ENCODE measurements at regions not wholly inside any gene's neighbourhood (a gene's known extent, or its start where the extent isn't known, plus 50 kb on each side); places are given as distances from the start of the nearest gene placed in this dataset.

- H3K4me3 ChIP-seq (ENCODE audit: low read depth, low read length), result no peak overlapping the region
- peak; percentile 66 for DNase-seq (ENCODE audit: low read depth)
- TF ChIP-seq POLR2A (IDR thresholded peaks at IDR 0.05; ENCODE audit: extremely low read depth, insufficient read length) (no peak), MYC (IDR thresholded peaks at IDR 0.05; ENCODE audit: low read depth, low read length) (no peak)
- TF ChIP-seq, protein P1, sequence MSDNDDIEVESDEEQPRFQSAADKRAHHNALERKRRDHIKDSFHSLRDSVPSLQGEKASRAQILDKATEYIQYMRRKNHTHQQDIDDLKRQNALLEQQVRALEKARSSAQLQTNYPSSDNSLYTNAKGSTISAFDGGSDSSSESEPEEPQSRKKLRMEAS (IDR thresholded peaks at IDR 0.05; ENCODE audit: low read depth, low read length), result no peak
- TF ChIP-seq, protein P2, sequence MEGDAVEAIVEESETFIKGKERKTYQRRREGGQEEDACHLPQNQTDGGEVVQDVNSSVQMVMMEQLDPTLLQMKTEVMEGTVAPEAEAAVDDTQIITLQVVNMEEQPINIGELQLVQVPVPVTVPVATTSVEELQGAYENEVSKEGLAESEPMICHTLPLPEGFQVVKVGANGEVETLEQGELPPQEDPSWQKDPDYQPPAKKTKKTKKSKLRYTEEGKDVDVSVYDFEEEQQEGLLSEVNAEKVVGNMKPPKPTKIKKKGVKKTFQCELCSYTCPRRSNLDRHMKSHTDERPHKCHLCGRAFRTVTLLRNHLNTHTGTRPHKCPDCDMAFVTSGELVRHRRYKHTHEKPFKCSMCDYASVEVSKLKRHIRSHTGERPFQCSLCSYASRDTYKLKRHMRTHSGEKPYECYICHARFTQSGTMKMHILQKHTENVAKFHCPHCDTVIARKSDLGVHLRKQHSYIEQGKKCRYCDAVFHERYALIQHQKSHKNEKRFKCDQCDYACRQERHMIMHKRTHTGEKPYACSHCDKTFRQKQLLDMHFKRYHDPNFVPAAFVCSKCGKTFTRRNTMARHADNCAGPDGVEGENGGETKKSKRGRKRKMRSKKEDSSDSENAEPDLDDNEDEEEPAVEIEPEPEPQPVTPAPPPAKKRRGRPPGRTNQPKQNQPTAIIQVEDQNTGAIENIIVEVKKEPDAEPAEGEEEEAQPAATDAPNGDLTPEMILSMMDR (IDR thresholded peaks at IDR 0.05; ENCODE audit: low read depth, low read length), result no peak
Measured at GRCh38 chr3:178001670-178002101, 534.5 kb upstream of the KCNMB2 start.

GRCh38 chr3:178002113-178002512 lies 534.1 kb upstream of the KCNMB2 start:
- no peak for DNase-seq (ENCODE audit: low read depth)
- TF ChIP-seq MYC (IDR thresholded peaks at IDR 0.05; ENCODE audit: low read depth, low read length), result no peak
- TF ChIP-seq, protein P2 (IDR thresholded peaks at IDR 0.05; ENCODE audit: low read depth, low read length), result no peak
- TF ChIP-seq POLR2A (IDR thresholded peaks at IDR 0.05; ENCODE audit: extremely low read depth, insufficient read length), result no peak
- TF ChIP-seq, protein P1 (IDR thresholded peaks at IDR 0.05; ENCODE audit: low read depth, low read length), result no peak
- no peak overlapping the region for H3K4me3 ChIP-seq (ENCODE audit: low read depth, low read length)

DNA sequence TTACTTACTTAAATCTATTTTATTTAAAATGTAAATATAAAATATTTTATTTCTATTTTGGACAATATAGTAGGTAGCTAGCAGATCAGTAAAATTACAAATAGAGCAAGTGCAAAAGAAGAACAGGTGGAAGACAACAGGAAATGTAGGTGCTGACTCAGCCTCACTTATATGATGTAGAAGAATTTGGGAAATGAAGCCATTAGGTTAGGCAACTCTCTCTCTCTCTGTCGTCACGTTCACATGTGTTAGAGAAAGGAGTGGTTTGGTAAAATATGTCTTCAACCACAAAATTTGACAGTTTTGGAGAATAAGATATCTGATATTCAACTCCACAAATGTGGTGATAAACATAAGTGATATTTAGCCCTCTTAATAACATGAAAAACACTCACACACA lies 532.5 kb upstream of the KCNMB2 start:
- TF ChIP-seq, protein P1 (IDR thresholded peaks at IDR 0.05; ENCODE audit: low read depth, low read length), result no peak
- TF ChIP-seq MYC (IDR thresholded peaks at IDR 0.05; ENCODE audit: low read depth, low read length), result no peak
- TF ChIP-seq, protein P2 (IDR thresholded peaks at IDR 0.05; ENCODE audit: low read depth, low read length), result no peak
- peak; percentile 34 for DNase-seq (ENCODE audit: low read depth)

DNA sequence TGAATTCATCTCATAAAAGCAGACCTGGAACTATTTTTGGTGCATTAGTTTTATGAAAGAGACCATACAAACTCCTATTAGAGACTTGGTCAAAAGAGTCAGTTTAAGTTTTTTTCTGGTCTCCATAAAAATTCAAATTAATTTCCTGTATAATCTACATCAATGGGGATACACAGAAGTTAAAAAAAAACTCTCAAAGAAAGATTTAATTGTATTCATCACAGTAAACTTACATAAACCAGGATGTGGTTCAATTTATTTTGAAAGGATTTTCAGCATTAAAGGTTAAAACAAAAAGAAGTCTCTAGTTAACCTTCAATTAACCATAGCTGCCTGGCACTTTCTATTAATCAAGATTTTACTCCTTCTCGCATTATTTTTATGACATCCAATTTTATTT lies 530.3 kb upstream of the KCNMB2 start:
- DNase-seq (ENCODE audit: low read depth), result no peak
- no peak for TF ChIP-seq POLR2A (IDR thresholded peaks at IDR 0.05; ENCODE audit: extremely low read depth, insufficient read length)
- TF ChIP-seq, protein P2 (IDR thresholded peaks at IDR 0.05; ENCODE audit: low read depth, low read length), result no peak
- no peak overlapping the region for H3K4me3 ChIP-seq (ENCODE audit: low read depth, low read length)

More for the DNA sequence above, 532.5 kb upstream of the KCNMB2 start:
- no peak overlapping the region for H3K4me3 ChIP-seq (ENCODE audit: low read depth, low read length)

- H3K4me3 ChIP-seq (ENCODE audit: low read depth, low read length), result no peak overlapping the region
- DNase-seq (ENCODE audit: low read depth), result no peak
- TF ChIP-seq, protein P2 (IDR thresholded peaks at IDR 0.05; ENCODE audit: low read depth, low read length), result no peak
- TF ChIP-seq POLR2A (IDR thresholded peaks at IDR 0.05; ENCODE audit: extremely low read depth, insufficient read length) (no peak), MYC (IDR thresholded peaks at IDR 0.05; ENCODE audit: low read depth, low read length) (no peak)
- TF ChIP-seq, protein P1 (IDR thresholded peaks at IDR 0.05; ENCODE audit: low read depth, low read length), result no peak
Measured at GRCh38 chr3:178010306-178010705, 525.9 kb upstream of the KCNMB2 start.

- TF ChIP-seq, protein P2 (IDR thresholded peaks at IDR 0.05; ENCODE audit: low read depth, low read length), result no peak
- TF ChIP-seq MYC (IDR thresholded peaks at IDR 0.05; ENCODE audit: low read depth, low read length) (no peak), POLR2A (IDR thresholded peaks at IDR 0.05; ENCODE audit: extremely low read depth, insufficient read length) (no peak)
- TF ChIP-seq, protein P1 (IDR thresholded peaks at IDR 0.05; ENCODE audit: low read depth, low read length), result no peak
- DNase-seq (ENCODE audit: low read depth), result no peak
- no peak overlapping the region for H3K4me3 ChIP-seq (ENCODE audit: low read depth, low read length)
Measured at GRCh38 chr3:178019645-178020044, 516.6 kb upstream of the KCNMB2 start.
